Parathyroid adenoma (tissue), 2 donors: ENCODE measurements at regions not wholly inside any gene's neighbourhood (a gene's known extent, or its start where the extent isn't known, plus 50 kb on each side); places are given as distances from the start of the nearest gene placed in this dataset.

Experiments used
- H2AFZ ChIP-seq: fragments of 300-600 bp; sonication (generic); one replicate; pipeline ENCODE4 v1.7.0; 2017; ENCODE audit warnings: antibody characterized with exemption, mild to moderate bottlenecking
- H3K27ac ChIP-seq: fragments of 300-600 bp; sonication (generic); one replicate; pipeline ENCODE4 v1.7.0; 2017
- H3K27me3 ChIP-seq: fragments of 300-600 bp; sonication (generic); one replicate; pipeline ENCODE4 v1.7.0; 2017; ENCODE audit warnings: low read length; ENCODE audit not compliant: control insufficient read depth, insufficient read depth
- H3K36me3 ChIP-seq: fragments of 300-600 bp; sonication (generic); one replicate; pipeline ENCODE4 v1.7.0; 2017; ENCODE audit warnings: low read length; ENCODE audit not compliant: control insufficient read depth, insufficient read depth
- H3K4me1 ChIP-seq: fragments of 300-600 bp; sonication (generic); one replicate; pipeline ENCODE4 v1.7.0; 2017; ENCODE audit warnings: control low read depth
- H3K4me2 ChIP-seq: fragments of 300-600 bp; sonication (generic); one replicate; pipeline ENCODE4 v1.7.0; 2017; ENCODE audit warnings: low read length
- H3K4me3 ChIP-seq: fragments of 300-600 bp; sonication (generic); one replicate; pipeline ENCODE4 v1.7.0; 2017; ENCODE audit warnings: low read depth, low read length
- H3K79me2 ChIP-seq: fragments of 300-600 bp; sonication (generic); one replicate; pipeline ENCODE4 v1.7.0; 2017; ENCODE audit warnings: control low read depth
- H3K9ac ChIP-seq: fragments of 300-600 bp; sonication (generic); one replicate; pipeline ENCODE4 v1.7.0; 2017; ENCODE audit warnings: mild to moderate bottlenecking
- H3K9me3 ChIP-seq: fragments of 300-600 bp; sonication (generic); one replicate; pipeline ENCODE4 v1.7.0; 2017; ENCODE audit warnings: low read length; ENCODE audit not compliant: control insufficient read depth
- CTCF ChIP-seq: fragments of 300-600 bp; sonication (generic); IDR thresholded peaks from one replicate; pipeline ENCODE4 v1.7.0; 2017; ENCODE audit warnings: antibody characterized with exemption, mild to moderate bottlenecking
- donor health status: primary hyperparathyroidism.

- no peak overlapping the region for H3K27ac ChIP-seq
- H2AFZ ChIP-seq: no peak overlapping the region
- no peak overlapping the region for H3K4me3 ChIP-seq
- TF ChIP-seq CTCF: no peak
- no peaks in the 10 kb centered on the region for H3K27me3 ChIP-seq
- no peaks in the 10 kb centered on the region for H3K79me2 ChIP-seq
- H3K4me1 ChIP-seq: no peaks in the 10 kb centered on the region
- H3K36me3 ChIP-seq: no peaks in the 10 kb centered on the region
- H3K9ac ChIP-seq: no peak overlapping the region
- no peaks in the 10 kb centered on the region for H3K9me3 ChIP-seq
- no peak overlapping the region for H3K4me2 ChIP-seq
These were observed 183.5 kb upstream of the FAM3C start for GRCh38 chr7:121579639-121580038.

- Histone ChIP-seq H3K27ac (no peak overlapping the region), H2AFZ (no peak overlapping the region), H3K9ac (no peak overlapping the region), H3K4me3 (no peak overlapping the region), H3K4me1 (no peaks in the 10 kb centered on the region), H3K9me3 (no peaks in the 10 kb centered on the region), H3K36me3 (no peaks in the 10 kb centered on the region), H3K27me3 (no peaks in the 10 kb centered on the region), H3K4me2 (no peak overlapping the region), H3K79me2 (no peaks in the 10 kb centered on the region)
- no peak for TF ChIP-seq CTCF
These were observed 182.6 kb upstream of the FAM3C start for GRCh38 chr7:121578669-121579068.

- Histone ChIP-seq H3K4me2 (no peak overlapping the region), H3K4me1 (no peaks in the 10 kb centered on the region), H3K4me3 (no peak overlapping the region), H3K36me3 (no peaks in the 10 kb centered on the region), H3K9ac (no peak overlapping the region), H3K9me3 (no peaks in the 10 kb centered on the region), H3K27me3 (no peaks in the 10 kb centered on the region), H2AFZ (no peak overlapping the region), H3K27ac (no peak overlapping the region), H3K79me2 (no peaks in the 10 kb centered on the region)
- no peak for TF ChIP-seq CTCF
These were observed 180.2 kb upstream of the FAM3C start for GRCh38 chr7:121576148-121576917.

- H3K27me3 ChIP-seq: no peaks in the 10 kb centered on the region
- H3K4me1 ChIP-seq: no peaks in the 10 kb centered on the region
- no peaks in the 10 kb centered on the region for H3K79me2 ChIP-seq
- H2AFZ ChIP-seq: no peak overlapping the region
- no peaks in the 10 kb centered on the region for H3K36me3 ChIP-seq
- H3K4me3 ChIP-seq: no peak overlapping the region
- no peaks in the 10 kb centered on the region for H3K9me3 ChIP-seq
- no peak overlapping the region for H3K9ac ChIP-seq
- no peak for TF ChIP-seq CTCF
- no peak overlapping the region for H3K27ac ChIP-seq
- H3K4me2 ChIP-seq: no peak overlapping the region
These were observed 179.2 kb upstream of the FAM3C start for GRCh38 chr7:121575194-121575765.

GRCh38 chr7:121574109-121574508, 178.0 kb upstream of the FAM3C start:
- H3K4me1 ChIP-seq: no peaks in the 10 kb centered on the region
- H3K4me3 ChIP-seq: no peak overlapping the region
- H3K9me3 ChIP-seq: no peaks in the 10 kb centered on the region
- no peak overlapping the region for H3K9ac ChIP-seq
- no peaks in the 10 kb centered on the region for H3K36me3 ChIP-seq
- H3K79me2 ChIP-seq: no peaks in the 10 kb centered on the region
- H3K27ac ChIP-seq: no peak overlapping the region
- no peak overlapping the region for H2AFZ ChIP-seq
- no peak for TF ChIP-seq CTCF
- H3K4me2 ChIP-seq: no peak overlapping the region
- no peaks in the 10 kb centered on the region for H3K27me3 ChIP-seq
